H9 (cell line): ENCODE measurements at regions not wholly inside any gene's neighbourhood (a gene's known extent, or its start where the extent isn't known, plus 50 kb on each side); places are given as distances from the start of the nearest gene placed in this dataset.

Source experiments
- DNase-seq: peaks from one replicate; pipeline ENCODE4 v3.0.0-alpha.2; 2017
- H2AFZ ChIP-seq: one replicate; pipeline ENCODE4 v1.6.1; 2013; ENCODE audit warnings: mild to moderate bottlenecking, low read length, control low read depth, moderate library complexity
- H2AK5ac ChIP-seq: 2 replicates; pipeline ENCODE4 v1.6.1; 2013; ENCODE audit warnings: low read length, control low read depth, mixed read lengths; ENCODE audit not compliant: insufficient read length
- H2BK120ac ChIP-seq: one replicate; pipeline ENCODE4 v1.6.1; 2013; ENCODE audit warnings: low read depth, mild to moderate bottlenecking, low read length, control low read depth, inconsistent platforms; ENCODE audit not compliant: poor library complexity, severe bottlenecking
- H2BK12ac ChIP-seq: 2 replicates; pipeline ENCODE4 v1.6.1; 2013; ENCODE audit warnings: low read length, control low read depth, mixed read lengths, low read depth; ENCODE audit not compliant: insufficient read length
- H2BK15ac ChIP-seq: 2 replicates; pipeline ENCODE4 v1.6.1; 2013; ENCODE audit warnings: low read depth, low read length, control low read depth
- H2BK20ac ChIP-seq: one replicate; pipeline ENCODE4 v1.6.1; 2013; ENCODE audit warnings: low read depth, mild to moderate bottlenecking, low read length, control low read depth, inconsistent platforms; ENCODE audit not compliant: poor library complexity, severe bottlenecking
- H2BK5ac ChIP-seq: 2 replicates; pipeline ENCODE4 v1.6.1; 2013; ENCODE audit warnings: low read length, control low read depth, mixed read lengths; ENCODE audit not compliant: insufficient read length
- H3K14ac ChIP-seq: 2 replicates; pipeline ENCODE4 v1.6.1; 2013; ENCODE audit warnings: low read length, control low read depth; ENCODE audit not compliant: insufficient read depth
- H3K18ac ChIP-seq: 2 replicates; pipeline ENCODE4 v1.6.1; 2013; ENCODE audit warnings: low read depth, mild to moderate bottlenecking, mixed read lengths, low read length, control low read depth; ENCODE audit not compliant: insufficient read length
- H3K23ac ChIP-seq: 2 replicates; pipeline ENCODE4 v1.6.1; 2013; ENCODE audit warnings: low read length, control low read depth, mixed read lengths, low read depth; ENCODE audit not compliant: insufficient read length
- H3K23me2 ChIP-seq: 2 replicates; pipeline ENCODE4 v1.6.1; 2013; ENCODE audit warnings: low read depth, mild to moderate bottlenecking, mixed read lengths, low read length, control low read depth; ENCODE audit not compliant: insufficient read length, poor library complexity, severe bottlenecking
- H3K27ac ChIP-seq: 2 replicates; pipeline ENCODE4 v1.5.1; 2013; ENCODE audit warnings: low read length, control low read depth, mixed read lengths, low read depth; ENCODE audit not compliant: insufficient read length
- H3K27me3 ChIP-seq: 2 replicates; pipeline ENCODE4 v1.6.1; 2013; ENCODE audit warnings: low read length, control low read depth, inconsistent platforms; ENCODE audit not compliant: insufficient read depth
- H3K4ac ChIP-seq: 2 replicates; pipeline ENCODE4 v1.6.1; 2013; ENCODE audit warnings: low read depth, mild to moderate bottlenecking, control low read depth, inconsistent platforms, low read length, moderate library complexity
- H3K4me1 ChIP-seq: 2 replicates; pipeline ENCODE4 v1.6.1; 2013; ENCODE audit warnings: low read length, control low read depth, inconsistent platforms; ENCODE audit not compliant: insufficient read depth
- H3K4me2 ChIP-seq: 2 replicates; pipeline ENCODE4 v1.6.1; 2013; ENCODE audit warnings: low read length, control low read depth, mixed read lengths; ENCODE audit not compliant: insufficient read length, insufficient read depth
- H3K56ac ChIP-seq: 2 replicates; pipeline ENCODE4 v1.6.1; 2013; ENCODE audit warnings: low read depth, mild to moderate bottlenecking, mixed read lengths, low read length, control low read depth; ENCODE audit not compliant: insufficient read length
- H3K79me1 ChIP-seq: 2 replicates; pipeline ENCODE4 v1.6.1; 2013; ENCODE audit warnings: low read depth, mild to moderate bottlenecking, moderate library complexity, low read length, control low read depth, inconsistent platforms; ENCODE audit not compliant: insufficient read depth, poor library complexity, severe bottlenecking
- H3K79me2 ChIP-seq: 2 replicates; pipeline ENCODE4 v1.6.1; 2013; ENCODE audit warnings: low read length, control low read depth, inconsistent platforms; ENCODE audit not compliant: insufficient read depth
- H3K9ac ChIP-seq: 2 replicates; pipeline ENCODE4 v1.6.1; 2013; ENCODE audit warnings: low read length, control low read depth, mixed read lengths; ENCODE audit not compliant: insufficient read length; ENCODE audit errors: extremely low read depth
- H3K9me3 ChIP-seq: one replicate; pipeline ENCODE4 v1.6.1; 2013; ENCODE audit warnings: low read depth, low read length, inconsistent platforms; ENCODE audit not compliant: control insufficient read depth
- H3T11ph ChIP-seq: one replicate; pipeline ENCODE4 v1.6.1; 2013; ENCODE audit warnings: mild to moderate bottlenecking, low read length, control low read depth, inconsistent platforms
- H4K20me1 ChIP-seq: one replicate; pipeline ENCODE4 v1.6.1; 2013; ENCODE audit not compliant: control insufficient read depth, insufficient read length, insufficient read depth
- H4K5ac ChIP-seq: 2 replicates; pipeline ENCODE4 v1.6.1; 2013; ENCODE audit warnings: low read depth, mild to moderate bottlenecking, mixed read lengths, low read length, control low read depth; ENCODE audit not compliant: insufficient read length
- H4K8ac ChIP-seq: replicated peaks from 2 replicates; pipeline ENCODE4 v1.6.1; 2013; ENCODE audit warnings: low read length, control low read depth, mixed read lengths, low read depth; ENCODE audit not compliant: insufficient read length
- H4K91ac ChIP-seq: 2 replicates; pipeline ENCODE4 v1.6.1; 2013; ENCODE audit warnings: low read depth, mild to moderate bottlenecking, moderate library complexity, mixed read lengths, low read length, control low read depth; ENCODE audit not compliant: insufficient read length
- H3K27ac Mint-ChIP-seq, 3 experiments: 2 replicates in 2 of 3; 3 replicates in 1 of 3; pipeline ENCODE4 v1.8.0; 2020 to 2021; ENCODE audit warnings: mixed read lengths in 3 of 3, mild to moderate bottlenecking in 1 of 3, moderate library complexity in 1 of 3
- H3K27me3 Mint-ChIP-seq: 2 replicates; pipeline ENCODE4 v1.8.0; 2021; ENCODE audit warnings: low read depth, mild to moderate bottlenecking, moderate library complexity, mixed read lengths
- H3K36me3 Mint-ChIP-seq, 3 experiments: 2 replicates in 2 of 3; 3 replicates in 1 of 3; pipeline ENCODE4 v1.8.0; 2020 to 2021; ENCODE audit warnings: low read depth in 3 of 3, mixed read lengths in 3 of 3; ENCODE audit not compliant: insufficient read depth in 1 of 3
- H3K4me1 Mint-ChIP-seq, 2 experiments: 2 replicates each; pipeline ENCODE4 v1.8.0; 2020; ENCODE audit warnings: mixed read lengths in 2 of 2
- H3K4me3 Mint-ChIP-seq, 2 experiments: 2 replicates in 1 of 2; 3 replicates in 1 of 2; pipeline ENCODE4 v1.8.0; 2020 to 2021; ENCODE audit warnings: mild to moderate bottlenecking in 2 of 2, mixed read lengths in 2 of 2, moderate library complexity in 1 of 2
- H3K9me3 Mint-ChIP-seq, 2 experiments: 2 replicates in 1 of 2; 3 replicates in 1 of 2; pipeline ENCODE4 v1.8.0; 2020; ENCODE audit warnings: mild to moderate bottlenecking in 2 of 2, mixed read lengths in 2 of 2, moderate library complexity in 1 of 2
- WGBS: extraction: QIAGEN DNeasy Blood & Tissue Kit; methylation state at CpG from one replicate; pipeline ENCODE4 v1.1.7; 2013; ENCODE audit warnings: missing lambda C conversion rate, low lambda C conversion rate, mixed read lengths; ENCODE audit not compliant: insufficient read length; ENCODE audit errors: extremely low coverage; 5-methylcytosine and 5-hydroxymethylcytosine counted together
- TF ChIP-seq, protein P1 (sequence below): fragments of 200-600 bp; sonication (generic); conservative IDR thresholded peaks from 3 replicates; pipeline ENCODE4 v1.8.0; 2021; ENCODE audit warnings: antibody characterized with exemption, mild to moderate bottlenecking

DNA sequence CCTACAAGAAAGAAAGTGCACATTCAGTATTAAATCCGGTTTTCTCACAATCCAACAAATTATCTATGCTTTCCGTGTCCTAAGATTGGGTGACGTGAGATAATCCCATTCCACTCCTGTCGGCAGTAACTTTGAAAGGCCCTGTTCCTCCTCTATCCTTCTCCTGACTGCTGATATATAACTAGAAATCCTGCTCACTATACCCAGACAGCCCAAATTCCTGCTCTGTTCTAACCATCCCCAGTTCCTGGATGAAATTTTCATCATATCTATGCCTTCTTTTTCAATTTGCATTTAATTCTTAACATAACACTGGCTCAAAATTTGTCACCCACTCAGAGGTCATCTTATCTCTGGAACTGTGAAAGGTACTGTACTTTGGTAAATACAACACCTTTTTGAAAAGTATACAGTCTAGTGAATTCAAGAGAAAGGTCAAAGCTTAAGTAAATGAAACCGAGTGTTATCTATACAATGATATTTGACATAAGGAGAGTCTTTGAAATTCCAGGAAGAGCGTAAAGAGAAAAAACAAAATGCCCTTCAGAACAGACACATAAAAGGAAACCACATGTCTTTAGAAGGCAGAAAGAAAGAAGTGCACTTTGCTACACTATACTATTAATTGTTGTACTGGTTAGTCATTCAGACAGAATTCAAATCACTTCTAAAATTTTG, 200.5 kb upstream of the NEGR1 start:
- no peaks in the 10 kb centered on the region for H4K20me1 ChIP-seq
- H4K91ac ChIP-seq, result no peak overlapping the region
- no peaks in the 10 kb centered on the region for H3K4me1 Mint-ChIP-seq
- H3K9ac ChIP-seq, result no peak overlapping the region
- H2BK12ac ChIP-seq, result no peak overlapping the region
- H3K27me3 Mint-ChIP-seq, result no peaks in the 10 kb centered on the region
- H2AFZ ChIP-seq, result no peak overlapping the region
- no peak overlapping the region for H2BK20ac ChIP-seq
- no peaks in the 10 kb centered on the region for H3K23me2 ChIP-seq
- no peak overlapping the region for H4K5ac ChIP-seq
- no peaks in the 10 kb centered on the region for H3K9me3 ChIP-seq
- H2BK120ac ChIP-seq, result no peak overlapping the region
- no peak overlapping the region for H3K23ac ChIP-seq
- H3T11ph ChIP-seq, result no peak overlapping the region
- no peak overlapping the region for H3K14ac ChIP-seq
- no peak overlapping the region for H2AK5ac ChIP-seq
- no peaks in the 10 kb centered on the region for H3K27me3 ChIP-seq
- H3K4me2 ChIP-seq, result no peak overlapping the region
- no peak overlapping the region for H3K56ac ChIP-seq
- H3K79me2 ChIP-seq, result no peaks in the 10 kb centered on the region
- peaks cover 13 to 22% of the 10 kb centered on the region in 2 experiments for H3K9me3 Mint-ChIP-seq
- no peak for DNase-seq
- no peak overlapping the region for H3K27ac ChIP-seq
- no peak overlapping the region for H3K18ac ChIP-seq
- H2BK5ac ChIP-seq, result no peak overlapping the region
- no CpG with 5 or more reads among the region's 6 CpGs for WGBS
- no peak overlapping the region for H4K8ac ChIP-seq
- TF ChIP-seq, protein P1, sequence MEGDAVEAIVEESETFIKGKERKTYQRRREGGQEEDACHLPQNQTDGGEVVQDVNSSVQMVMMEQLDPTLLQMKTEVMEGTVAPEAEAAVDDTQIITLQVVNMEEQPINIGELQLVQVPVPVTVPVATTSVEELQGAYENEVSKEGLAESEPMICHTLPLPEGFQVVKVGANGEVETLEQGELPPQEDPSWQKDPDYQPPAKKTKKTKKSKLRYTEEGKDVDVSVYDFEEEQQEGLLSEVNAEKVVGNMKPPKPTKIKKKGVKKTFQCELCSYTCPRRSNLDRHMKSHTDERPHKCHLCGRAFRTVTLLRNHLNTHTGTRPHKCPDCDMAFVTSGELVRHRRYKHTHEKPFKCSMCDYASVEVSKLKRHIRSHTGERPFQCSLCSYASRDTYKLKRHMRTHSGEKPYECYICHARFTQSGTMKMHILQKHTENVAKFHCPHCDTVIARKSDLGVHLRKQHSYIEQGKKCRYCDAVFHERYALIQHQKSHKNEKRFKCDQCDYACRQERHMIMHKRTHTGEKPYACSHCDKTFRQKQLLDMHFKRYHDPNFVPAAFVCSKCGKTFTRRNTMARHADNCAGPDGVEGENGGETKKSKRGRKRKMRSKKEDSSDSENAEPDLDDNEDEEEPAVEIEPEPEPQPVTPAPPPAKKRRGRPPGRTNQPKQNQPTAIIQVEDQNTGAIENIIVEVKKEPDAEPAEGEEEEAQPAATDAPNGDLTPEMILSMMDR, result no peak
- no peaks in the 10 kb centered on the region for H3K4me1 ChIP-seq
- H2BK15ac ChIP-seq, result no peak overlapping the region
- H3K36me3 Mint-ChIP-seq, result peaks cover 3 to 20% (median 11%) of the 10 kb centered on the region in 3 experiments; a peak in 6 of 7 replicates
- H3K4me3 Mint-ChIP-seq, result no peak overlapping the region
- H3K4ac ChIP-seq, result no peak overlapping the region
- no peaks in the 10 kb centered on the region for H3K79me1 ChIP-seq
- no peak overlapping the region for H3K27ac Mint-ChIP-seq
